Progenitor cell of endocrine pancreas (in vitro differentiated cells): ENCODE measurements at regions not wholly inside any gene's neighbourhood (a gene's known extent, or its start where the extent isn't known, plus 50 kb on each side); places are given as distances from the start of the nearest gene placed in this dataset.
A peak's percentile ranks its signal among the peaks of the same experiment; 100 is the strongest.

ENCODE experiments used
- DNase-seq: peaks from one replicate; pipeline ENCODE4 v3.0.0; 2021; ENCODE audit warnings: low spot score; ENCODE audit not compliant: unreplicated experiment
- H3K27ac Mint-ChIP-seq: 2 replicates; pipeline ENCODE4 v1.8.0; 2021; ENCODE audit warnings: mild to moderate bottlenecking, moderate library complexity, mixed read lengths
- H3K27me3 Mint-ChIP-seq: 2 replicates; pipeline ENCODE4 v1.8.0; 2021; ENCODE audit warnings: mixed read lengths
- H3K36me3 Mint-ChIP-seq: 2 replicates; pipeline ENCODE4 v1.8.0; 2022; ENCODE audit warnings: mixed read lengths; ENCODE audit not compliant: insufficient read depth
- H3K4me1 Mint-ChIP-seq: 2 replicates; pipeline ENCODE4 v1.8.0; 2021; ENCODE audit warnings: low read depth, mixed read lengths
- H3K4me3 Mint-ChIP-seq: 2 replicates; pipeline ENCODE4 v1.8.0; 2021; ENCODE audit warnings: low read depth, mild to moderate bottlenecking, moderate library complexity, mixed read lengths
- H3K9me3 Mint-ChIP-seq: 2 replicates; pipeline ENCODE4 v1.8.0; 2021; ENCODE audit warnings: low read depth, mixed read lengths
- TF ChIP-seq, protein P1 (sequence below): fragments of 200-600 bp; sonication (generic); IDR thresholded peaks from one replicate; pipeline ENCODE4 v1.5.0; 2021; ENCODE audit warnings: antibody characterized with exemption, mild to moderate bottlenecking; ENCODE audit not compliant: unreplicated experiment

DNA sequence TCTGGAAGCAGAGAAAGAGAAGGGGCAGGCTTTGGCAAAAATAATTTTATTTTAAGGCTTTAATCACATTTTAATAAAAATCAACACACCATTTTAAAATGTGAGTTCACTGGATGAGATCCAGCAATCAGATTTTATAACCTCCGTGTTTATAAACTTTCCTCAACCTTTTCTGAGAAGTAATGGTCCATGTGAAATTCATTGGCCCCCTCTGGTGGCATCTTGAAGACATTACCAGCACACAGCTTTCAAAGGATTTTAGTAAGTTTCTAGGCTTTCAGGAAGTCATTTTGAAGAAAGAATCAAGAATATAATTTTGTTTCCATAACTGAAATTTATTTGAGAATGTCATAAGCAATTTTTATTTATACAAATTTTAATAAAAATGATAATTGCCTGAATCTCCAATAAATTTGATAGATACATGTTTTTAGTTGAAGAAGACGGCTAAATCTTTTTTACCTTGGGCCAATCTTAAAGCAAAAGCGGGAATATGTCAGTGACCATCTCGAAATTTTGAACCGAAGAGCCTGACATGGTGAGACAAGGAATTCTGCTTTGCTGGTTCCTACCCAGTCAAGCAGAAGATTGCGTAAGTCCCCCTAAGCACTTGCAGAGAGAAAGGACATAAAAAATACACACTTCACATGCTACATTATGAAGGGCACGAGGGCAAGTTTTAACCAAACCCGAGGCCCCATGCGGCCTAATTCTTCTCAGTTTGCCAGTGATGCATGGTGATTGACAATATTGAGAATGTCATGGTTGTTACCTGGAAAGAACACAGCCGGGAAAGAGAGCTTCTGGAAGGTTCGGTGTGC lies 128.4 kb upstream of the CBLN2 start:
- TF ChIP-seq, protein P1, sequence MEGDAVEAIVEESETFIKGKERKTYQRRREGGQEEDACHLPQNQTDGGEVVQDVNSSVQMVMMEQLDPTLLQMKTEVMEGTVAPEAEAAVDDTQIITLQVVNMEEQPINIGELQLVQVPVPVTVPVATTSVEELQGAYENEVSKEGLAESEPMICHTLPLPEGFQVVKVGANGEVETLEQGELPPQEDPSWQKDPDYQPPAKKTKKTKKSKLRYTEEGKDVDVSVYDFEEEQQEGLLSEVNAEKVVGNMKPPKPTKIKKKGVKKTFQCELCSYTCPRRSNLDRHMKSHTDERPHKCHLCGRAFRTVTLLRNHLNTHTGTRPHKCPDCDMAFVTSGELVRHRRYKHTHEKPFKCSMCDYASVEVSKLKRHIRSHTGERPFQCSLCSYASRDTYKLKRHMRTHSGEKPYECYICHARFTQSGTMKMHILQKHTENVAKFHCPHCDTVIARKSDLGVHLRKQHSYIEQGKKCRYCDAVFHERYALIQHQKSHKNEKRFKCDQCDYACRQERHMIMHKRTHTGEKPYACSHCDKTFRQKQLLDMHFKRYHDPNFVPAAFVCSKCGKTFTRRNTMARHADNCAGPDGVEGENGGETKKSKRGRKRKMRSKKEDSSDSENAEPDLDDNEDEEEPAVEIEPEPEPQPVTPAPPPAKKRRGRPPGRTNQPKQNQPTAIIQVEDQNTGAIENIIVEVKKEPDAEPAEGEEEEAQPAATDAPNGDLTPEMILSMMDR, result peak; percentile 86
- H3K9me3 Mint-ChIP-seq, result no peaks in the 10 kb centered on the region
- peaks cover 8% of the 10 kb centered on the region for H3K27me3 Mint-ChIP-seq
- no peaks in the 10 kb centered on the region for H3K36me3 Mint-ChIP-seq
- no peak overlapping the region for H3K4me3 Mint-ChIP-seq
- peaks cover 7% of the 10 kb centered on the region for H3K4me1 Mint-ChIP-seq
- no peak for DNase-seq
- H3K27ac Mint-ChIP-seq, result no peak overlapping the region

DNA sequence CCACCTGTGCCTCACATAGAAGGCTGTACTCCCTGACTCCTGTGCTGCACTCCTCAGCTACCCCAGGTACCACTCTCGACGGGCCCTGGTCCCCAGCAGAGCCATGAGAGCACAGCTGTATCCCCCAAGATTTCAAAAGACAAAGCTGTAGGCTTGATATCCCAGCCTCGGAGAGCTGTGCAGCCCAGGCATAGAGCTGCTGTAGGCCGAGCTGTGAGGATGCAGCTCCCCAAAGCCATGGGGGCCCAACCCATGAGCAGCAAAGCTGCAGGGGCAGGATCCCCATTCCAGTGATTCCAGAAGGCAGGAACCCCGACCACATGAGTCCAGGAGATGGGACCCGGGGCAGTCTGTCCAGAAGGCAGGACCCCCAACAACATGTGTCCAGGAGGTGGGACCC lies 123.8 kb upstream of the CBLN2 start:
- no peak overlapping the region for H3K4me3 Mint-ChIP-seq
- DNase-seq, result no peak
- H3K9me3 Mint-ChIP-seq, result peaks cover 3% of the 10 kb centered on the region
- H3K36me3 Mint-ChIP-seq, result no peaks in the 10 kb centered on the region
- TF ChIP-seq, protein P1, result no peak
- H3K27me3 Mint-ChIP-seq, result peaks cover 12% of the 10 kb centered on the region
- no peaks in the 10 kb centered on the region for H3K4me1 Mint-ChIP-seq
- no peak overlapping the region for H3K27ac Mint-ChIP-seq

DNA sequence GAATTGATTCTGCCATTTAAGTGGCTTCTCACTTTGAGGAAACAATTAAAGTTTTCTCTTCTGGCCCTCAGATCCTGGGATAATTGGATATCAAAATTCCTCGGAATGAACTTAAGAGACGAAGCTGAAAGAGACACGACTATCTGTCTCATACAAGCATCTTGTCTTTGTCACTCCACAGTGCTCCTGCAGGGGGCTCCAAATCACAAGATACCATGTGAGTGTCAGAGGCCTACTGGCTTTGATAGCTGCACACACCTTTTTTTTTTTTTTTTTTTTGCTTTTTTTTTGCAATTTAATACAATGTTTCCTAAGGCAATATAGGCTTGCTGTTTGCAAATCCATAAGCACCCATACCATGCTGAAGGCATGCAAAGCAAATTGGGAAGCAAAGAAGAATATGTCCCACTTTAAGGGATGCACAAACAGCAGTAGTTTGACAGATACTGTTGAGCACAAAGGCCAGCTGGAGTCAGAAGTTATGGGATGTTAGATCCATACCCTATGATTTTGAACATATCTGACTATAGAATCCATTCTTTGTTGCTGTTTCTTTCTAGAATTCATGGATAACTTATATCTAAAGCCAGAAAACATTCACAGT lies 109.0 kb upstream of the CBLN2 start:
- peaks cover 57% of the 10 kb centered on the region for H3K27me3 Mint-ChIP-seq
- peaks cover 3% of the 10 kb centered on the region for H3K9me3 Mint-ChIP-seq
- TF ChIP-seq, protein P1, result peak; percentile 66
- H3K27ac Mint-ChIP-seq, result no peak overlapping the region
- H3K36me3 Mint-ChIP-seq, result no peaks in the 10 kb centered on the region
- no peak overlapping the region for H3K4me3 Mint-ChIP-seq
- DNase-seq, result peak; percentile 46
- H3K4me1 Mint-ChIP-seq, result no peaks in the 10 kb centered on the region

DNA sequence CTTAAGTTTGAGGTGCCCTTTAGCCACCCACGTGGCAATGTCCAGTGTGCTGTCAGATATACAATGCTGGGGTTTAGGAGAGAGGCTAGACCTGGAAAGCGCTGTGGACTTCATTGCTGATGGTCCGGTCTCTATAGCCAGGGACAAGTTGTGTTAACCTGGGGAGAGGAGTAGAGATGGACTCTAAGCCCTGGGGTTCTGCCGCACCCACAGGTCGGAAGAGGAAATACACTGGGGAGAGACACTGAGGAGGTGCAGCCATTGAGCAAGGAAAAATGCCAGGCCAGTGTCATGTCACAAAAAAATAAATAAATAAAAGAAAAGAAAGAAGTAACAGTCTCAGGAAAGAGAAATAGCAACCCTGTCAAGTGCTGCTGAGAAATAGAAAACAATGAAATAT lies 106.9 kb upstream of the CBLN2 start:
- Mint-ChIP-seq H3K27me3 (peaks cover 67% of the 10 kb centered on the region), H3K9me3 (peaks cover 3% of the 10 kb centered on the region), H3K4me1 (no peaks in the 10 kb centered on the region), H3K36me3 (no peaks in the 10 kb centered on the region), H3K4me3 (no peak overlapping the region), H3K27ac (no peak overlapping the region)
- TF ChIP-seq, protein P1, result peak; percentile 17
- DNase-seq, result no peak

DNA sequence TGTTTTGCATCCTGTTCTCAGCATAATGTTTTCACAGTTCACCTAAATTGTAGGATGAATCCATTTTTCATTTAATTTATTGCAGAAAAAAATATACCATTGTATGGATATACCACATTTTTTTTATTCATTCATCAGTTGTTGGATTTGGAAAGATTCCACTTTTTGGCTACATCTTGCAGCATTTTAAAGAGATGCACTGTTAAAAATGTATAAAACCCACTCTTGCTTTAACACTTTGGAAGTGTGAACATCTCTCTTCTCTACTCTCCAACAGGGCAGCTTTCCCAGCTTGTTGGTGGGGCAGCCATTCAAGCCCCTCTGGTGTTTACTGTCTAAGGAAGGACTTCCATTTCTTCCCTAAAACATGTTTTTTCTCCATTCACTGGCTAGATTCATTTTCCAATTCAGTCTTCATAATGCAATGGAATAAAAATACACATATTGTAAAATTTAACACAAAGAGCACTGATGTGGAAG lies 104.4 kb upstream of the CBLN2 start:
- H3K27ac Mint-ChIP-seq, result no peak overlapping the region
- peaks cover 83% of the 10 kb centered on the region for H3K27me3 Mint-ChIP-seq
- H3K4me3 Mint-ChIP-seq, result no peak overlapping the region
- no peak for DNase-seq
- no peaks in the 10 kb centered on the region for H3K36me3 Mint-ChIP-seq
- TF ChIP-seq, protein P1, result no peak
- H3K4me1 Mint-ChIP-seq, result no peaks in the 10 kb centered on the region
- no peaks in the 10 kb centered on the region for H3K9me3 Mint-ChIP-seq
